RPMI7951 (cell line): ENCODE measurements at regions not wholly inside any gene's neighbourhood (a gene's known extent, or its start where the extent isn't known, plus 50 kb on each side); places are given as distances from the start of the nearest gene placed in this dataset.
"Not testable (repeated sequence)": the region's sequence is repeated elsewhere in the genome, so short reads cannot be mapped to it uniquely, and the experiment has no call there.

Experiments used
- DNase-seq: peaks from one replicate; pipeline ENCODE4 v3.0.0-alpha.2; 2012; ENCODE audit warnings: low read depth

- no peak for DNase-seq
These were observed 175.1 kb downstream of the NUFIP1 start for GRCh38 chr13:44814161-44814560.

- DNase-seq: no peak
These were observed 176.5 kb downstream of the NUFIP1 start for GRCh38 chr13:44812818-44813217.

GRCh38 chr13:44810061-44810840 is 179.0 kb downstream of the NUFIP1 start:
- DNase-seq: no peak

- DNase-seq: no peak
These were observed 180.1 kb downstream of the NUFIP1 start for GRCh38 chr13:44809190-44809589.

GRCh38 chr13:44808185-44808584 is 181.1 kb downstream of the NUFIP1 start:
- no peak for DNase-seq

- no peak for DNase-seq
These were observed 181.7 kb downstream of the NUFIP1 start for GRCh38 chr13:44807449-44808034.

GRCh38 chr13:44806826-44807225 is 182.4 kb downstream of the NUFIP1 start:
- DNase-seq: no peak

GRCh38 chr13:44805585-44805984 is 183.7 kb downstream of the NUFIP1 start:
- no peak for DNase-seq

GRCh38 chr13:44803390-44803789 is 185.9 kb downstream of the NUFIP1 start:
- DNase-seq: no peak

GRCh38 chr13:44802491-44802890 is 186.8 kb downstream of the NUFIP1 start:
- no peak for DNase-seq

GRCh38 chr13:44801990-44802389 is 187.3 kb downstream of the NUFIP1 start:
- DNase-seq: peak; percentile 80

- no peak for DNase-seq
These were observed 188.6 kb downstream of the NUFIP1 start for GRCh38 chr13:44800626-44801025.

- no peak for DNase-seq
These were observed 191.6 kb downstream of the NUFIP1 start for GRCh38 chr13:44797685-44798084.

- DNase-seq: no peak
These were observed 192.4 kb downstream of the NUFIP1 start for GRCh38 chr13:44796597-44797490.

- not testable (repeated sequence) for DNase-seq
These were observed 193.2 kb downstream of the NUFIP1 start for GRCh38 chr13:44796039-44796438.

GRCh38 chr13:44795176-44795575 is 194.1 kb downstream of the NUFIP1 start:
- DNase-seq: peak; percentile 21

- no peak for DNase-seq
These were observed 197.2 kb downstream of the NUFIP1 start for GRCh38 chr13:44792096-44792495.

GRCh38 chr13:44790289-44790688 is 199.0 kb downstream of the NUFIP1 start:
- no peak for DNase-seq

GRCh38 chr13:44787617-44788016 is 201.7 kb downstream of the NUFIP1 start:
- DNase-seq: no peak

GRCh38 chr13:44786756-44787155 is 202.5 kb downstream of the NUFIP1 start:
- DNase-seq: no peak

- DNase-seq: no peak
These were observed 203.9 kb downstream of the NUFIP1 start for GRCh38 chr13:44785401-44785800.

GRCh38 chr13:44784708-44785080 is 204.6 kb downstream of the NUFIP1 start:
- no peak for DNase-seq
